ENCODE measurements at regions not wholly inside any gene's neighbourhood (a gene's known extent, or its start where the extent isn't known, plus 50 kb on each side); places are given as distances from the start of the nearest gene placed in this dataset.

- TF ChIP-seq EZH2 (conservative IDR thresholded peaks at IDR 0.05; ENCODE audit: low read depth, low read length) (no peak), HMG20A (CRISPR knock-in tag; IDR thresholded peaks at IDR 0.05; ENCODE audit: borderline replicate concordance) (no peak), KLF11 (CRISPR knock-in tag; IDR thresholded peaks at IDR 0.05) (no peak), ZNF691 (CRISPR knock-in tag; IDR thresholded peaks at IDR 0.05; ENCODE audit: borderline replicate concordance, low read depth) (no peak), POLR2A (IDR thresholded peaks at IDR 0.05; ENCODE audit: insufficient read depth in 1 of 2, low read depth in 2 of 2, low read length in 2 of 2) (no peak), SMARCC2 (IDR thresholded peaks at IDR 0.05) (no peak)
Observed at GRCh38 chr14:39694341-39694740, 262.1 kb upstream of the FBXO33 start.

Measured in HepG2 (cell line).